ENCODE measurements at regions not wholly inside any gene's neighbourhood (a gene's known extent, or its start where the extent isn't known, plus 50 kb on each side); places are given as distances from the start of the nearest gene placed in this dataset.
"Not testable (repeated sequence)": the region's sequence is repeated elsewhere in the genome, so short reads cannot be mapped to it uniquely, and the experiment has no call there.

GRCh38 chr10:28391283-28391682 lies 88.4 kb upstream of the MPP7 start:
- no peak for DNase-seq

- DNase-seq, result peak; percentile 75
These were observed 91.2 kb upstream of the MPP7 start for GRCh38 chr10:28393956-28394568.

GRCh38 chr10:28396331-28396730 lies 93.5 kb upstream of the MPP7 start:
- no peak for DNase-seq

- DNase-seq, result no peak
These were observed 94.4 kb upstream of the MPP7 start for GRCh38 chr10:28397229-28397628.

GRCh38 chr10:28400176-28400575 lies 97.3 kb upstream of the MPP7 start:
- DNase-seq, result no peak

- no peak for DNase-seq
These were observed 97.8 kb upstream of the MPP7 start for GRCh38 chr10:28400681-28401080.

GRCh38 chr10:28402611-28403073 lies 99.8 kb upstream of the MPP7 start:
- not testable (repeated sequence) for DNase-seq

GRCh38 chr10:28403090-28403489 lies 100.2 kb upstream of the MPP7 start:
- DNase-seq, result no peak

GRCh38 chr10:28408237-28408777 lies 105.4 kb upstream of the MPP7 start:
- DNase-seq, result no peak

GRCh38 chr10:28410420-28411135 lies 107.7 kb upstream of the MPP7 start:
- DNase-seq, result no peak

- DNase-seq, result no peak
These were observed 108.2 kb upstream of the MPP7 start for GRCh38 chr10:28411136-28411460.

- DNase-seq, result no peak
These were observed 108.8 kb upstream of the MPP7 start for GRCh38 chr10:28411648-28412047.

GRCh38 chr10:28418069-28418468 lies 114.8 kb upstream of the WAC start:
- DNase-seq, result no peak

- DNase-seq, result no peak
These were observed 107.5 kb upstream of the WAC start for GRCh38 chr10:28425422-28425821.

GRCh38 chr10:28426392-28427159 lies 106.3 kb upstream of the WAC start:
- DNase-seq, result no peak

GRCh38 chr10:28427376-28427775 lies 105.5 kb upstream of the WAC start:
- DNase-seq, result no peak

GRCh38 chr10:28429045-28429444 lies 103.9 kb upstream of the WAC start:
- no peak for DNase-seq

GRCh38 chr10:28429573-28430216 lies 103.2 kb upstream of the WAC start:
- no peak for DNase-seq

- DNase-seq, result no peak
These were observed 101.8 kb upstream of the WAC start for GRCh38 chr10:28431139-28431538.

GRCh38 chr10:28432210-28432676 lies 100.7 kb upstream of the WAC start:
- peak; percentile 66 for DNase-seq

- no peak for DNase-seq
These were observed 98.9 kb upstream of the WAC start for GRCh38 chr10:28434063-28434462.

GRCh38 chr10:28442403-28442802 lies 90.5 kb upstream of the WAC start:
- DNase-seq, result no peak

- DNase-seq, result no peak
These were observed 88.9 kb upstream of the WAC start for GRCh38 chr10:28444031-28444430.

Measured in hindlimb muscle (tissue), 1 donor.